GM23248 (cell line): ENCODE measurements at regions not wholly inside any gene's neighbourhood (a gene's known extent, or its start where the extent isn't known, plus 50 kb on each side); places are given as distances from the start of the nearest gene placed in this dataset.

ENCODE experiments used
- EZH2 ChIP-seq: fragments of 200-600 bp; sonication (generic); IDR thresholded peaks from 2 replicates; pipeline ENCODE4 v1.6.1; 2018; ENCODE audit warnings: antibody characterized with exemption, mild to moderate bottlenecking; ENCODE audit not compliant: insufficient read depth, poor library complexity, severe bottlenecking
- EZH2phosphoT487 ChIP-seq: fragments of 200-600 bp; sonication (generic); IDR thresholded peaks from 2 replicates; pipeline ENCODE4 v1.6.1; 2018; ENCODE audit warnings: antibody characterized with exemption, moderate library complexity, mild to moderate bottlenecking, low read depth; ENCODE audit not compliant: insufficient read depth

DNA sequence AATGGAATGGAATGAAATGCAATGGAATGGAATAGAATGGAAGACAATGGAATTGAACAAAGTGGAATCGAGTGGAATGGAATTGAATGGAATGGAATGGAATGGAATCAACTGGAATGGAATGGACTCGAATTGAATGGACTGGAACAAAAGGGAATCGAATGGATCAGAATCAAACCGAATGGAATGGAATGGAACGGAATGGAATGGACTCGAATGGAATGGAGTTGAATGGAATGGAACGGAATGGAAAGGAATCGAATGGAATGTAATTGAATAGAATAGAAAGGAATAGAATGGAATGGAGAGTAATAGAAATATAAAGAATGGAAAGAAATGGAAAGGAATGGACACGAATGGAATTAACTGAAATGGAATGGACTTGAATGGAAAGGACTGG is 475.2 kb upstream of the WSB1 start:
- TF ChIP-seq EZH2 (no peak), EZH2phosphoT487 (no peak)
